ENCODE measurements at regions not wholly inside any gene's neighbourhood (a gene's known extent, or its start where the extent isn't known, plus 50 kb on each side); places are given as distances from the start of the nearest gene placed in this dataset.

DNA sequence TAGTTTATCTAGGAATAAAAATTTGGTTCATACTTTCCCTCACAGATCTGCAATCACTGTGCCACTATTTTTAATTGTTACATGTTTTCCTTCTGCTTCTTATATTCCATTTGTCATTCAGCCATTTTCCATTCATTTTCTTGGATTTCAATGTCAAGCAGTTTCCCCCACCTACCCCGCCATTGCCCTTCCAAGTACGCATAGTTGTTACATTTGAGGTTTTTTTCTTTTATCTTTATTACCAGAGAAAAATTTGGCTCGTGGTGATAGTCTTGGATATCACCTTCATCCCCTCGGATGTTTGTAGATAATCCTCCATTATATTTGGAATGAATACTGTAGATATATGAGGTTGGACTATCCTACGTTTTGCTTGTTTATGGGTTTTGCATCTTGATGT lies 159.7 kb downstream of the CRPPA start:
- intact Hi-C loops (cut with micrococcal nuclease; ENCODE audit: unreplicated experiment) = no loop called here
- ATAC-seq (no peak), DNase-seq (ENCODE audit: low read depth, low spot score) (no peak)
- no peak overlapping the region for H3K4me3 ChIP-seq (ENCODE audit: low read depth in 2 of 2, low read length in 2 of 2)
- TF ChIP-seq SIN3A (IDR thresholded peaks at IDR 0.05; ENCODE audit: borderline replicate concordance, insufficient read depth, low read depth, low read length) (no peak), TCF7L2 (IDR thresholded peaks at IDR 0.05; ENCODE audit: low read depth, low read length) (no peak), POLR2AphosphoS5 (IDR thresholded peaks at IDR 0.05; ENCODE audit: low read depth, low read length) (no peak)
- TF ChIP-seq, protein P1, sequence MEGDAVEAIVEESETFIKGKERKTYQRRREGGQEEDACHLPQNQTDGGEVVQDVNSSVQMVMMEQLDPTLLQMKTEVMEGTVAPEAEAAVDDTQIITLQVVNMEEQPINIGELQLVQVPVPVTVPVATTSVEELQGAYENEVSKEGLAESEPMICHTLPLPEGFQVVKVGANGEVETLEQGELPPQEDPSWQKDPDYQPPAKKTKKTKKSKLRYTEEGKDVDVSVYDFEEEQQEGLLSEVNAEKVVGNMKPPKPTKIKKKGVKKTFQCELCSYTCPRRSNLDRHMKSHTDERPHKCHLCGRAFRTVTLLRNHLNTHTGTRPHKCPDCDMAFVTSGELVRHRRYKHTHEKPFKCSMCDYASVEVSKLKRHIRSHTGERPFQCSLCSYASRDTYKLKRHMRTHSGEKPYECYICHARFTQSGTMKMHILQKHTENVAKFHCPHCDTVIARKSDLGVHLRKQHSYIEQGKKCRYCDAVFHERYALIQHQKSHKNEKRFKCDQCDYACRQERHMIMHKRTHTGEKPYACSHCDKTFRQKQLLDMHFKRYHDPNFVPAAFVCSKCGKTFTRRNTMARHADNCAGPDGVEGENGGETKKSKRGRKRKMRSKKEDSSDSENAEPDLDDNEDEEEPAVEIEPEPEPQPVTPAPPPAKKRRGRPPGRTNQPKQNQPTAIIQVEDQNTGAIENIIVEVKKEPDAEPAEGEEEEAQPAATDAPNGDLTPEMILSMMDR (IDR thresholded peaks at IDR 0.05) = no peak
- TF ChIP-seq, protein P2, sequence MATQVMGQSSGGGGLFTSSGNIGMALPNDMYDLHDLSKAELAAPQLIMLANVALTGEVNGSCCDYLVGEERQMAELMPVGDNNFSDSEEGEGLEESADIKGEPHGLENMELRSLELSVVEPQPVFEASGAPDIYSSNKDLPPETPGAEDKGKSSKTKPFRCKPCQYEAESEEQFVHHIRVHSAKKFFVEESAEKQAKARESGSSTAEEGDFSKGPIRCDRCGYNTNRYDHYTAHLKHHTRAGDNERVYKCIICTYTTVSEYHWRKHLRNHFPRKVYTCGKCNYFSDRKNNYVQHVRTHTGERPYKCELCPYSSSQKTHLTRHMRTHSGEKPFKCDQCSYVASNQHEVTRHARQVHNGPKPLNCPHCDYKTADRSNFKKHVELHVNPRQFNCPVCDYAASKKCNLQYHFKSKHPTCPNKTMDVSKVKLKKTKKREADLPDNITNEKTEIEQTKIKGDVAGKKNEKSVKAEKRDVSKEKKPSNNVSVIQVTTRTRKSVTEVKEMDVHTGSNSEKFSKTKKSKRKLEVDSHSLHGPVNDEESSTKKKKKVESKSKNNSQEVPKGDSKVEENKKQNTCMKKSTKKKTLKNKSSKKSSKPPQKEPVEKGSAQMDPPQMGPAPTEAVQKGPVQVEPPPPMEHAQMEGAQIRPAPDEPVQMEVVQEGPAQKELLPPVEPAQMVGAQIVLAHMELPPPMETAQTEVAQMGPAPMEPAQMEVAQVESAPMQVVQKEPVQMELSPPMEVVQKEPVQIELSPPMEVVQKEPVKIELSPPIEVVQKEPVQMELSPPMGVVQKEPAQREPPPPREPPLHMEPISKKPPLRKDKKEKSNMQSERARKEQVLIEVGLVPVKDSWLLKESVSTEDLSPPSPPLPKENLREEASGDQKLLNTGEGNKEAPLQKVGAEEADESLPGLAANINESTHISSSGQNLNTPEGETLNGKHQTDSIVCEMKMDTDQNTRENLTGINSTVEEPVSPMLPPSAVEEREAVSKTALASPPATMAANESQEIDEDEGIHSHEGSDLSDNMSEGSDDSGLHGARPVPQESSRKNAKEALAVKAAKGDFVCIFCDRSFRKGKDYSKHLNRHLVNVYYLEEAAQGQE (IDR thresholded peaks at IDR 0.05; ENCODE audit: insufficient read depth in 1 of 2, low read depth in 2 of 2, low read length in 1 of 2) = no peak
- H3K36me3 ChIP-seq (ENCODE audit: control insufficient read depth, insufficient read depth, low read length) = no peaks in the 10 kb centered on the region
- CTCF ChIA-PET = no interaction called here
- H3K27me3 ChIP-seq (ENCODE audit: control insufficient read depth, insufficient read depth, low read length) = no peaks in the 10 kb centered on the region
- H3K27ac ChIP-seq (ENCODE audit: low read length) = no peak overlapping the region
- POLR2A ChIA-PET = no interaction called here
- in situ Hi-C loops (cut with HindIII; ENCODE audit: low pct_unique_long_range_greater_than_20kb, low sequenced_read_pairs) = no loop called here
- no peaks in the 10 kb centered on the region for H3K4me1 ChIP-seq (ENCODE audit: control insufficient read depth, insufficient read depth, low read length)
- no TSS peak for BruUV-seq (replicated peaks)
- no peaks in the 10 kb centered on the region for H3K9me3 ChIP-seq (ENCODE audit: control insufficient read depth, insufficient read depth, low read depth, low read length)

DNA sequence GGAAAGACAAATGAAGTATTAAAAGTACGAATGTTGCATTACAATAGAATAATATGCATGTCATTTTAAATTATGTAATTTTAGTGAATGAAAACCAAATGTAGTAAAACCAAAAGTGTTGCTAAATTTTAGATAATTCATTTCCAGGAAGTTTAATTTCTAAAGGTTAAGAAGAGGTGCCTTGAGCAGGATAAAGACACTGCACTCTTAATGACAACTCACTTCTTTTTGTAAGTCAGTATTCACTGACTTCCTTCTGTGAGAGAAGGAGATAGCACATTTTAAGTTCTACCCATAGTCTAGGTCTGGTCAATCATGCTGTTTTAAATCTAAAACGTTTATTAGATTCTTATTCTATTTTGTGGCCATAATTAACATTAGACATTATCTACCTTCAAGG lies 160.2 kb downstream of the CRPPA start:
- POLR2A ChIA-PET = no interaction called here
- no peaks in the 10 kb centered on the region for H3K36me3 ChIP-seq (ENCODE audit: control insufficient read depth, insufficient read depth, low read length)
- H3K9me3 ChIP-seq (ENCODE audit: control insufficient read depth, insufficient read depth, low read depth, low read length) = no peaks in the 10 kb centered on the region
- intact Hi-C loops (cut with micrococcal nuclease; ENCODE audit: unreplicated experiment) = no loop called here
- no peak overlapping the region for H3K27ac ChIP-seq (ENCODE audit: low read length)
- CTCF ChIA-PET = no interaction called here
- H3K27me3 ChIP-seq (ENCODE audit: control insufficient read depth, insufficient read depth, low read length) = no peaks in the 10 kb centered on the region
- no peak for ATAC-seq
- H3K4me3 ChIP-seq (ENCODE audit: low read depth in 2 of 2, low read length in 2 of 2) = no peak overlapping the region
- in situ Hi-C loops (cut with HindIII; ENCODE audit: low pct_unique_long_range_greater_than_20kb, low sequenced_read_pairs) = no loop called here
- DNase-seq (ENCODE audit: low read depth, low spot score) = no peak
- BruUV-seq (replicated peaks) = no TSS peak
- TF ChIP-seq, protein P1 (IDR thresholded peaks at IDR 0.05) = no peak
- TF ChIP-seq TCF7L2 (IDR thresholded peaks at IDR 0.05; ENCODE audit: low read depth, low read length) (no peak), SIN3A (IDR thresholded peaks at IDR 0.05; ENCODE audit: borderline replicate concordance, insufficient read depth, low read depth, low read length) (no peak), POLR2AphosphoS5 (IDR thresholded peaks at IDR 0.05; ENCODE audit: low read depth, low read length) (no peak)
- TF ChIP-seq, protein P2 (IDR thresholded peaks at IDR 0.05; ENCODE audit: insufficient read depth in 1 of 2, low read depth in 2 of 2, low read length in 1 of 2) = no peak
- no peaks in the 10 kb centered on the region for H3K4me1 ChIP-seq (ENCODE audit: control insufficient read depth, insufficient read depth, low read length)

Data from Panc1 (cell line).